Iris pigment epithelial cell (primary cell): ENCODE measurements at regions not wholly inside any gene's neighbourhood (a gene's known extent, or its start where the extent isn't known, plus 50 kb on each side); places are given as distances from the start of the nearest gene placed in this dataset.

ENCODE experiments used
- DNase-seq: peaks from one replicate; pipeline ENCODE4 v3.0.0-alpha.2; 2011; ENCODE audit warnings: low read depth

DNA sequence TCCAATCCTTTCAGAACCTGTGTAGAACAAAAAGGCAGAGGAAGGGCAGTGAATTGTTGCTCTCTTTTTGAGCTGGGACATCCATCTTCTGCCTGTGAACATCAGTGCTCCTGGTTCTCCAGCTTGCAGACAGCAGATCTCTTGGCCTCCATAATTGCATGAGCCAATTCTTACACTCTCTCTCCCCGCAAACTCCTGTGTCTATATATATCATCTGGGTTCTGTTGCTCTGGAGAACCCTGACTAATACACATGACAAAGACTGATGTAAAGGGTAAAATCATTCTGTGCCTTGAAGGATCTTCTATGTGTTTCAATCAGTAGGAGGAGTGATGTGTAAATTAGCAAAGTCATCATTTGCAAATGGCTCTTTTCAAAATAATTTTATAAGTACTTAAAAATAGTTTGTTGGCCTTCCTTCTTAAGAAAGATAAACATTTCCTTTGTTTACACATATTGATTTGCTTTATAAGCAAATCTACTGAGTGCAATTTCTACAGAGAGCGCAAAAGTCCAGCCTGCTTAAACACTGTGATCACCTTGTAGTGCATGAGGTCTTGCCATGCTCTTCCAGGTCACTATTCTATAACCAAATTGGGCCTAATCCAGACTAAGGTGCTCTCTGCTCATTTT lies 154.9 kb upstream of the ANKRD28 start:
- no peak for DNase-seq

DNA sequence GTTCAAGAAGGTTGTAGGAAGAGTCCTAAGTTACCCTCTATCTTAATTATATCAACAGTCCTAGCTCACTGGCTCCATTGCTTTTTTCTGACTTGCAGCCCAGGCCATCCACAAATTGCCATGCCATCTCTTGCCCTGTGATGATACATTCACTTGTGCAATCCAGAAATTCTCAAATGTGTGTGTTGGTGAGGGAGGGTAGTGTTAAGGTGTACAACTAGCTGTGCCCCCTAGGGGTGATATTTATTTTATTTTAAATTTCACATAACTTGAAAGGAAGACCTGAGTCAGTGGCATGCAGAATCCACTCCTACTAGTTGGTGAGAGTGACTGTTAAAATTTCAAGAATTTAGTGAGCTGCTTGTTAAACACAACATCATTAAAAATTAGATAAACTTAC lies 156.1 kb upstream of the ANKRD28 start:
- no peak for DNase-seq

DNA sequence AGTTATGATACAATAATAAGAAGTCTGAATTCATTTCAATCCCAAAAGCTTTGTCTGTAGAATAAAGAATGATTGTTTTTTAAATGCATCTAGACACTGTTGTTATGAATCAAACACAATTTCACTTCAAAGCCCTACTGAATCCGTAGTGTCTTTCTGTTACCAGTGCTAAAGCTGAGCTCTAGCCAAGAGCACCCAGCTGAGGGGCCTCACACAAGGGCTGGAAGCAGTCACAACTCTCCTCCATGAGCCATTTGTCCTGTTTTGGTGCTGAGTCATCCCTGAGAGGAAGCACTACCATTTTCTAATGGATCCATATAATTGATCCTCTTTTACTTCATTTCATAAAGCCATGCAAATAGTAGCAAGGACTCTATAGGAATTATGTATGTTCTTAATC lies 158.2 kb upstream of the ANKRD28 start:
- no peak for DNase-seq

DNA sequence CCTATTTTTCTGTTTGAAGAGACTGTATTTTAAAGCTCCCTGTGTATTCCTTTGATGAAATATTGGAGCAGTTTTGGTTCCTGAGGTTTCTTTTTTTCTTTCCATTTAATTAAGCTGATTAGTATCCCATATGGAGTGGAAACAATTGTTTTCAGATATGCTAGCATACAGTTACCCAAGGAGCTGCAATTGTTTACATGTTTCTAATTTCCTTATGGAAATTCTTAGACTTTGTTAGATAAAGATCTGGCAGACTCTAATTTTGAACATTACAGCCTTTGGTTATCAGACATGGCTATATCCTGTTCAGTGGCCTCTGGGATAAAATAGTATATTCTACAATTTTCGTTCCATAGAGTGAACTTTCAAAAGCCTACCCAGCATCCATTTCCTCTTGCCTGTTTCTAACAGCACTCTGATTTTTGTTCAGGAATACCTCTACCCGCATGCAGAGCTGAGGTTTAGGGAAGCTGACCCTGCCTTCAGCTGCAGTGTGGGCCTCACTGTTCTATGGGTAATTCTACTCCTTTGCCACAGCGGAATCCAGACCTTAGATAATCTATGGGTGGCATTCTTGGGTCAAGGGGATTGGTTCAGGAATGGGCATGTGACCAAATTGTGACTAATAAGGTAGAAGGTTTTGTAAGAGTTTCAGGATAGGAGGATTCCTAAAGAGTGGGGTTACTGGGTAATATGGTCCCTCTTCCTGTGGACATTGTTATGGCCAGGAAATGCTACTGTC lies 161.1 kb upstream of the ANKRD28 start:
- DNase-seq: peak; percentile 11

DNA sequence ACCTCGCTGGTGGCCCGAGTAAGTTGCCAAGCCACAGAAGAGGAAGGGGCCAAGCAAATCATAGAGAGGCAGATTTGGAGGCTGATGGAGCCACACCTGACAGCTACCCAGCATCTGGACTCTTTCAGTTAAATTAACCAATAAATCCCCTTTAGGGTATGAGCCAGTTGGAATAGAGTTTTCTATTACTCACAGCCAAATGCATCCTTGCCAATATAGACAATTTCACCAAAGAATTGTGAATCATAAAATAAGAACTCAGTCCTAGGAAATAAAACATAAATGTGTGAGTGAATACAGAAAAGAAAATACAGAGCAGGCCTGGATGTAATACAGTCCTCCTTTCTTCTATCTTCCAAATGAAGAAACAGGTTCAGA lies 161.6 kb upstream of the ANKRD28 start:
- no peak for DNase-seq

DNA sequence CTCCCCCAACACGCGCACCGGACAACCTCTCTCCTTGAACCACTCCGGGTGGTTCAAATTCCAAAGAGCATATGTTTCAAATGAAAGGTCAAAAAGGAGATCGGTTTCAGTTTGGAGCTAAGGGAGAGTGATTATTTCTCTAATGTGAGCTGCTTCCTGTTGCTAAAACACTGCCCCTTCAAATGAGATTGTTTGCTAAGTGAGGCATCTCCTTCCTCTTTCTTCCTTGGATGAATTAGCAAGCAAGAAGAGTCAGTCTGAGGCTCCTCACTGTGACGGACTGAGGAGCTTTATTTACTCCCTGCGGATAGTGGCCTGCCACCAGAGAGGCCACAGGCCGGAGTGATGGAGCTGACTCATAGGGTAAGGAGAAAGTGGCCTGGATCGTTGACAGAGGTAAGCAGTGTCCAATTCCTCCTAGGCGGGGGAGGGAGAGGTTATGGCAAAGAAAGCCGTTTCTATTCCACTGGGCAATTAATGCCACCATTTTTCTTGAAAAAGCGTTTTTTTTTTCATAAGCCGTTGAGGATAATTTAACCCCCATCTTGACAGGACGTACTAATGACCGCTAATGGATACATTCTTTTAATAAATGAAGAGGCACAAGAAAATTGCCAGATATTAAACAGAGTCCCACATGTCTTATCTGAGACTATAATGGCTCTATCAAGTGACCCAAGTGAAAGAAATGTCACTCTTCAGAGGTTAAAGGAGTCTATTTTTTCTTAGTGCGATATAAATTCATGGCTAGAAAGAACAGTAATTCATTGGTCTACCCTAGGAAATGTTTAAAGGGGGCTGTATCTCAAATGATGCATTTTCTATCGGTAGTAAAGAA lies 167.0 kb upstream of the ANKRD28 start:
- peak; percentile 60 for DNase-seq

DNA sequence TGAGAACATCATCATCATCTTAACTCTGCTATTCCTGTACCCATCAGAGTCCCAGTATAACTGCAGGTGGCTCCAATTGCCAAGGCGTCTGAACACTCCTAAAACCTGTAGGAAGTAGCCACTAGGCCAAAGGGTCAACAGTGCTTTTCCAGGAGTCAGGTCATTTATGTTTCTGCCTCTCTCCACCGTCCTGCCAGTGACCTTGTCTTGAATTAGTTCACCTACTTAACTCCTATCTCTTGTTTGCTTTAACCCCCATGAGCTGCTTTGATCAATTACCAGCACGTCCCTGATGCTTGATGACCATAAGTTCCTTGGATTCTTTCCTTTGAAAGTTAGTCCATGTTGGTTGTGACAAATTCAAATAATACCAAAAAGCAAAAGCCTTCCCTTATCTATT lies 169.8 kb upstream of the ANKRD28 start:
- no peak for DNase-seq

DNA sequence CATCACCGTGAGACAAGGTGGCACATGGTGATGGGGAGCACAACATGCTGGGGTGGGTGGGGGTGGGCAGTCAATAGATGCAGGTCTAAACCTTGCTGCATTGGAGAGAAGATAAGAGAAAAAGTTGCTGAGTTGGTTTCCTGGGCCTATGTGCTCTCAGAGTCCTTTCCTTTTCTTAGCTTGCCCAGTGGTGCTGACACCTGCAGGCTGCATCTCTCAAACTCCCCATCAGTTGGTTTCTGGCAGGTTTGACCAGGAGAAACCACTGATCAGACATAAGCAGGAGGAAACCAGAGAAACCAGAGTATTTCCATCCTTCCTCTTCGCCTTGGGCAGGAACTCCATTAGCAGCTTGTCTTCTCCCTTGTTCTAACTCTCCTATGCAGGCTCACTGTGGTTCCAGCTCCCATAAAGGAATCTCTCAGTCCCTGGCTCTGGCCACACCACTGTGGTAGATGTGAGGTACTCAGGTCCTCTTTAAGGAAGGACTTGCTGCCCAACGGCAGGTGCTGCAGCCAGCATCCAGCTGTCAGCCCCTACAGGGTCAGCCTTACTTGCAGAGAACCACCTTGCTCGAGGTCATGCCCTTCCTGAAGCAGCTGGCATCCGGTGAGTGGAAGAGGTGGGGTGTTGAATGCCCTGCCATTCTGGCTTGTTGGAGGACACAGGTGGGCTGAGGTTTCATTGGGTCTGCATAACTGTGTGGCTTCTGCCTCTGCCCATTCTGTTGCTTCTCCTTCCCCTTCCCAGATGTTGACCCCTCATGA lies 172.3 kb upstream of the ANKRD28 start:
- DNase-seq: no peak

DNA sequence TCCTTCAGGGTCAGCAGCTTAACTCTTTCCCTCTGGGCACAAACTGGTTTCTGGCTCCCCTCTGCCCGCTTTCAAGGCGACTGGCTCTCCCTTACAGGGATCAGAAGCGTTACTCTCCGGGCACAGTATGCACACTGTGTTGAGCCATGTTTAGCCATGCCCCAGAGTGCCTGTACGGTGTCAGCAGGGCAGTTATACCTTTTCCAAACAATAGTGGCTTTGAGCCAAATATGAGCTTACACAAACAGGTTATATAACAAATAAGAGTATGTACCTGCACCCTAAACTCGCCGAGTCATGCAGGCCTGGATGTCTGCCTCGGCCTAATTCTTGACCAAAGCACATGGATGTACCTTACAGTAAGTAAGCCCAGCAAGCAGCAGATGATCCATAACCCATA lies 175.6 kb upstream of the ANKRD28 start:
- DNase-seq: no peak

DNA sequence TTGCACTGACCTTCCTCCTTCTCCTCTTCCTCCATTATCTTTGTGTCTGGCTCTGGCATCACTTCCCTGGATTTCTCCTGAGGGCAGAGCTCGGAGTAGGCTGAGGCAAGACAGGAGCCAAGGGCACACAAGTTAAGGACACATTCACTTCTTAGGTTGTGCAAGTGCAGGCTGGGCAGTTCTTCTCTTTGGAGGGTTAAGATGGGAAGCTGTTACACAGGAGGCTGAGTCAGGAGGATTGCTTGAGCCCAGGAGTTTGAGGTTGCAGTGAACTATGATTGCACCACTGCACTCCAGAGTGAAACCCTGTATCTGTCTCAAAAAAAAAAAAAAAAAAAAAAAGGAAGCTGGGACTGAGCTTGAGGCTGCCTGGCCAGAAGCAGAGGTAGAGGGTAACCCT lies 176.2 kb upstream of the ANKRD28 start:
- DNase-seq: no peak

DNA sequence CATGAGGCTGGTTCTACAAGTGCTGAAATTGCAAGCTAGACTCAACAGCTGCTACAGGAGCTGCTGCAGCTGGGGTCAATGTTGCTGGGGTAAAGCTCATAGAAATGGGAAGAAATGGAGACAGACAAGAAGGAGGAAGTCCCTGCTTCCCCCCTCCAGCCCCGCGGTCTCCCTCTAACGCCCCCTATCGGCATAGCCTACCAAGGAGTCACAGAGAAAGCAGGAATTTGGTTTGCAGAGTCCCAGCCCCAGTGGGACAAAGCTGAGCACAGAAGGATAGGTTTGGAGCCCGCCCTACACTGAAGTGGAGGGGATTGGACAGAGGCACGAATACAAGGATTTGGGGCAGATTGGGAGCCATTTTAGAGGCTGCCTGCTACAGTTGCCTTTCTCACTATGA lies 176.9 kb upstream of the ANKRD28 start:
- DNase-seq: no peak

DNA sequence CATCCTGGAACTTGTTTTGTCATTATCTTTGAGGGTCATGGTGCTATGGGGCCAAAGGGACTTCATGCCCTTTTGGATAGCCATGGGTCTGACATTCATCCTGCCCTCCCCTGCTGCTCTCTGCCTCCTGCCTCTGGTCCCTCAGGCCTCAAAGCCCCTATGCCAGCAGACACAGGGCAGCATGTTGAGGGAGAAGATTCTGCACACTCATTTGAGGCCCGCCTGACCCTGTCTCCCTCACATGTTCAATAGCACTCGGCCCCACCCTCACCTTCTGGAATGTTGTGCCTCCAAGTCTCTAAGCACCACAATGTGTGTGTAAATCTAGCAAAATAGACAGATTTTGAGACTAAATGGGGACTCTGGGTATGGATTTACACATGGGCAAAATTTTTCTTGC lies 178.7 kb upstream of the ANKRD28 start:
- no peak for DNase-seq

DNA sequence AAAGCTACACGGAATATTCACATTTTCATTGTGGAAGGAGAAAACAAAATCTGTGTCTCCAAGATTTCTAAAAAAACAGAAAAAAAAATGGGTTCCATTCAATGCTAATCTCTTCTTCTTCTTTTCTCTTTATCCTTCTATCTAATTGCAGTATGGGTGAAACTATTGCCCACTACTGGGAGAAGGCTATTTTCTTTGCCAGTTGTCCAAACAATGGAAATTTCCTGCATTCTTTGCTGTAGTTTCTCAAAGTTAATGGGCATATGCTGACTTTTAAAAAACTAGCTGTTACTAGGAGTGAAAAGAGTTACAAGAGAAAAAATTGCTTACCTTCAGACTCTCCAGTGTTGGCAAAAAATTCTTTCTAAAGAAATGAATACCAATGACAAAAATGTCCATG lies 179.3 kb upstream of the ANKRD28 start:
- no peak for DNase-seq

DNA sequence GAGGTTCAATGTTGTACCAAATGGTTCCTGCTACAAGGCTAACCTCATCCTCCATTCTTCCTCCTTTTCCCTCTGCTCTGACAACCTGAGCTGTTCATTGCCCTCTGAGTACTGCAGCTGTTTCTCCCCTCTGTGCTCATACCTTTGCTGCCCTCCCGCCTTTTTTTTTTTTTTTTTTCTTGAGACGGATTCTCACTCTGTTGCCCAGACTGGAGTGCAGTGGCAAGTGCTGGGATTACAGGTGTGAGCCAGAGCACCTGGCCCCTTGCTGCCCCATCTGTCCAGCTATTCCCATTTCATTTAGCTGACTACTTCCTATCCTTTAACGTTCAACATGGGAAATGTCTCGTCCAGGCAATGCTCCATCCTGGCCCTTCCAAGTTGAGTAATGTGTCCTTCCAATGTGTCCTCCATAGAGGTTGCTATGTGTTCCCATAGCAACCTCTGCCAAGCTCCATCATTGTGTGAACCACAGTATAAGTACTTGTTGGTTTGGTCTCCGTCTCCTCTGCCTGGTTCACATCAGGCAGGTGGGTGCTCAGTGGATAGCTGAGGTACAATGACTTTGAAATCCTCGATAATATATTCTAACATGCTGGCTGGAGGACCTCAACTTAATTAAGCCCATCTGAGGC lies 179.9 kb upstream of the ANKRD28 start:
- no peak for DNase-seq

DNA sequence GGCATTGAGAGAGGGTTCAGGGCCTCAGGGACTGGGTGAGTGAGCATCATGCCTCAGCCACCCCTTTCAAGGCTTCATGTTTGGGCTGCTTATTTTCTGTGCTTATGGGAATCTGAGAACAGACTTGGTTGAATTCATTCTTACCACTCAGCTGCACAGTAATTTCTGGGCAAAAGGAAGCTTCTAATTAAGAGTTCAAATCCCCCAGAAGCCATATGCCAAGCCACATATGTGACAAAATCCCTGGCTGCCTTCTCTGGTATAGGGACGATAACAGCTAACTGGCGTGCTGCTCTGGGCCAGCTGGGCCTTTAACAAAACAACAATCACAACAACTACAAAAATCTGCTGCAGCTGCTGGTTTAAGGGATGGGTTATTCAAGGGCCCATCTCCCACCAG lies 181.0 kb upstream of the ANKRD28 start:
- DNase-seq: no peak

DNA sequence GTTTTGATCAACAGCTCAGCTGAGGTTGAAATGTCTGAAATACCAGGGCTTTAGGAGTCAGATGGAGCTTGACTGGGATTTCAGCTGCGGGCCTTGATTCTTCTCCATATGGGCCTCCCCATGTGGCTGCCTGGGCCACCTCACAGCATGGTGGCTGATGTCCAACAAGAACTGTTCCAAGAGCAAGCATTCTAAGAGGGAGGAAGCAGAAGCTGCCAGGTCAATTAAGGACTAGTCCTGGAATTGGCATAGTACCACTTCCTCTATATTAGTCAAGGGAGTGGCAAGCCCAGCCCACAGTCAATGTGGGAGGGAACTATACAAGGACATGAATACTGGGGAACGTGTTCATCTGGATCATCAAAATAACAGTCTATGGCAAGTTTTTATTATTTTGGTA lies 181.7 kb upstream of the ANKRD28 start:
- no peak for DNase-seq

DNA sequence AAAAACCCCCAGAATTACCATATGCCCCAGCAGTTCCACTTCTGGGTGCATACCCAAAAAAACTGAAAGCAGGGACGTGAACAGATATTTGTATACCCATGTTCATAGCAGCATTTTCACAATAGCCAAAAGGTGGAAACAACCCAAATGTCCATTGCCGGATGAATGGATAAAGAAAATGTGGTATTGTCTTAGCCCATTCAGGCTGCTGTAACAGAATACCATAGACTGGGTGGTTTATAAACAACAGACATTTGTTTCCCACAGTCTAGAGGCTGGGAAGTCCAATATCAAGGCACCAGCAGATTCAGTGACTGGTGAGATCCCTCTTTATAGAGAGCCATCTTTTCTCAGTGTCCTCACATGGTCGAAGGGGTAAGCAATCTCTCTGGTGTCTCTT lies 182.1 kb upstream of the ANKRD28 start:
- DNase-seq: no peak

DNA sequence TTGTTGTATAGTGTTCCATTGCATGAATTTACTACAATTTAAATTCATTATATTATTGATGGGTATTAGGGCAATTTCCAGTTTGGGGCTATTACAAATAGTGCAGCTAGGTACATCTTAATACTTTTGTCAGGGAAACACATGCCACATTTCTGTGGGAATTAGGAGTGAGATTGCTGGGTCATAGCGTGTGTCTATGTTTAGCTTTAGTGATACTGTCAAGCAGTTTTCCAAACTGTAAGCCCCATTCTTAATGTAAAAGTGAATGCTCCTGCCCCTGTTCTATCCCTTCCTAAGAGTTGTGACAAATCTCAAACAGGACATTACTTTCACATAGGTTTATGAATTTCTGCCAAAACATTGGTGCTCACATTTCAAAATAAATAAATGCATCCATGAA lies 184.5 kb upstream of the ANKRD28 start:
- DNase-seq: no peak

DNA sequence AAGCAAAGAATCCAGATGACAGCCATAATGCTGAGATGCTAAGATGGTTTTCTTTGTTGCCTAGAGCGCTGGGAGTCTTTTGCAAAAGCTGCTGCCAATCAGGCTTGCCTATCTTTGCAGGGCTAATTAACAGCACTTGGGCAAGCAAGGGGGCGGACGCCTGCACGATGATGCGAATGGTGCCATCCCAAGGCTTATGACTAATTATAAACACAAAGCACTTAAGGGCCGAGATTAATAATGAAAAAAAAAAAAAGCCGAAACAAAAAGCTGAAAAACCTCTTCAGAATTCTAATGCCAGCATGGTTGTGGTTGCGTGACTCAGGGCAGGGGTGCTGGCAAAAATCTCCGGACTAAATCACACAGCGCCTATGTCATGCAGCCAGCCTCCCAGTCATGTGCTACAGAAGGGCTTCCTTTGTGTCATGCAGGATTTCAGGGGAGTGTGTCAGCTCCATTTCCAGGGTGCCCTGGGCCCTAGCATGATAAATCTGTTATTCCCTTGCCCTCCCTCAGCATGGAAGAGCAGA lies 185.0 kb upstream of the ANKRD28 start:
- peak; percentile 91 for DNase-seq

DNA sequence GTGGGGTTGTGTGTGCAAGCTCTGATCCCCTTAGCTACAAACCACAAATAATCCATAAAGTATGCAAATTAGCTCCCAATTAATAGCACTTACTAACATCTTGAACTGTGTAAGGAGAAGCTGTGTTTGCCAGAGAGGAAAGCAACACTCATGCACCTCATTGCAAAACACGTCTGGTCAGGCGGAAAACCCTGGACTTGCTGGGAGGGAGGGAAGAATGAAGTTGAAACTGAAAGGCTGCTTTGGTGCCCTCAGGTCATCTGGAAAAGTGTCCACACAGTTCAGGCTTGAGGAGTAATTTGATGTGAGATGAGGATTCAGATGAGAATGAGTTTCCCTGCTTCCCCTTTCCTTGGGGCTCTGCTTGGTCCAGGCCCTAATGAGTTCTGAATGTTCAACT lies 185.5 kb upstream of the ANKRD28 start:
- peak; percentile 84 for DNase-seq

DNA sequence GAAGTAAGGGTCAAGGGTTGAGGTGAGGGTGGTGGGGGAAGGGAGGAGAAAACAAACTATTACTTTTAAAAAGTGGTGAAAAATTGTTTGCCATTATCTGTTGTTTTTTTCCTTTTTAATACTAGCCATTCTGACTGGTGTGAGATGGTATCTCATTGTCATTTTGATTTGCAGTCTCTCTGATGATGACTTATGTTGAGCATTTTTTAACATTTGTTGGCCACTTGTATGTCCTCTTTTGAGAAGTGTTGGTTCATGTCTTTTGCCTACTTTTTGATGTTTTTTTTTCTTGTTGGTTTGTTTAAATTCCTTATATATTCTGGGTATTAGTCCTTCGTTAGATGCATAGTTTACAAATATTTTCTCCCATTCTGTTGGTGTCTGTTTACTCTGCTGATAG lies 185.9 kb upstream of the ANKRD28 start:
- DNase-seq: no peak

DNA sequence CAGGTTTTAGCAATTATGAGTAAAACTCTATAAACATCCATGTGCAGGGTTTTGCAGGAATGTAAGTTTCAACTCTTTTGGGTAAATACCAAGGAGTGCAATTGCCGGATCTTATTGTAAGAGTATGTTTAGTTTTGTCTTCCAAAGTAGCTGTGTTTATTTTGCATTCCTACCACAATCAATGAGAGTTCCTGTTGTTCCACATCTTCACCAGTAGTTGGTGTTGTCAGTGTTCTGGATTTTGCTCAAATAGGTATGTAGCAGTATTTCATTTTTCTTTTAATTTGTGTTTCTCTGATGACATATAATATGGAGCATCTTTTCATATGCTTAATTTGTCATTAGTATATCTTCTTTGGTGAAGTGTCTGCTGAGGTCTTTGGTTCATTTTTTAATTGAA lies 185.1 kb upstream of the GALNT15 start:
- DNase-seq: peak; percentile 35
